ENCODE measurements at regions not wholly inside any gene's neighbourhood (a gene's known extent, or its start where the extent isn't known, plus 50 kb on each side); places are given as distances from the start of the nearest gene placed in this dataset.

DNA sequence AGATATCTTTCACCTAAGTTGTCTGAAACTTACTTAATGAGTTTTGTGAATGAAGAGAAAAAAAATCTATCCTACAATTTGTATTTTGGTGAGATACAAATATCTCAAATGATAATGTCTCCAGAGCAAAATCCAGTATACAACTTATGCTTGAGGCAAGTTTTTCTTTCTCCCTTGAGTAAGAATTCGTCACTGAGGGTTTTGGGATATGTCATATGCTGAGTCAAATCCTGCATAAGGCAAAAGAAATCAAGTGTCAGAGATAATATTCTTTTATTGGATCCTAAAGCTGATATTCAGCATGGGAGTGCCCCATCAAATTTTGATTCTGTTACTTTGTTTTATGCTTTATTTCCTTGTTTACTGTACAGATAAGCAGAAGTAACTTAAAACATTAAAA lies 1308.6 kb downstream of the ARAP2 start:
- Histone ChIP-seq H3K56ac (replicated peaks; ENCODE audit: insufficient read length, low read depth, low read length) (no peak overlapping the region), H2BK20ac (ENCODE audit: low read length) (no peak overlapping the region), H3K23me2 (ENCODE audit: low read depth, low read length) (no peaks in the 10 kb centered on the region), H2AK5ac (ENCODE audit: low read depth, low read length) (no peak overlapping the region), H3K9me3 (ENCODE audit: insufficient read depth in 2 of 2, low read depth in 1 of 2, low read length in 1 of 2) (no peaks in the 10 kb centered on the region), H3K14ac (ENCODE audit: insufficient read length) (no peak overlapping the region), H2BK15ac (ENCODE audit: low read length) (no peak overlapping the region), H3K27me3 (replicated peaks in 1 of 4; ENCODE audit: control insufficient read depth in 3 of 4, extremely low read depth in 1 of 4, insufficient read depth in 3 of 4, low read length in 3 of 4) (no peaks in the 10 kb centered on the region), H3K4me2 (ENCODE audit: insufficient read depth in 1 of 2, low read depth in 2 of 2, low read length in 2 of 2) (no peak overlapping the region), H2BK5ac (ENCODE audit: low read depth, low read length) (no peak overlapping the region), H3K4me3 (ENCODE audit: extremely low read depth in 1 of 4, insufficient read depth in 2 of 4, low read depth in 3 of 4, low read length in 4 of 4) (no peak overlapping the region), H2AFZ (ENCODE audit: low read length) (no peak overlapping the region), H3K18ac (ENCODE audit: extremely low read depth, low read length) (no peak overlapping the region), H3K23ac (ENCODE audit: insufficient read length) (no peak overlapping the region), H4K20me1 (replicated peaks in 1 of 2; ENCODE audit: control insufficient read depth in 1 of 2, insufficient read depth in 2 of 2, low read length in 2 of 2) (no peaks in the 10 kb centered on the region), H4K91ac (replicated peaks; ENCODE audit: insufficient read length, low read length) (no peak overlapping the region), H2BK12ac (ENCODE audit: low read depth, low read length) (no peak overlapping the region), H3K4ac (replicated peaks; ENCODE audit: insufficient read length, low read depth, low read length) (no peak overlapping the region), H4K8ac (ENCODE audit: extremely low read depth, insufficient read depth, low read length) (no peak overlapping the region), H3K36me3 (ENCODE audit: control insufficient read depth in 2 of 4, insufficient read depth in 4 of 4, low read length in 3 of 4) (no peaks in the 10 kb centered on the region), H3K9ac (replicated peaks in 1 of 4; ENCODE audit: extremely low read depth in 1 of 4, low read depth in 3 of 4, low read length in 3 of 4) (no peak overlapping the region), H4K5ac (ENCODE audit: insufficient read length, low read depth, low read length) (no peak overlapping the region), H3K27ac (ENCODE audit: low read depth, low read length) (no peak overlapping the region), H3K79me1 (ENCODE audit: low read depth, low read length) (no peaks in the 10 kb centered on the region), H2BK120ac (replicated peaks; ENCODE audit: low read depth, low read length) (no peak overlapping the region), H3K4me1 (replicated peaks in 1 of 4; ENCODE audit: control insufficient read depth in 3 of 4, insufficient read depth in 4 of 4, low read length in 3 of 4) (no peaks in the 10 kb centered on the region), H3K79me2 (ENCODE audit: control insufficient read depth in 1 of 2, insufficient read depth in 2 of 2, low read length in 2 of 2) (no peaks in the 10 kb centered on the region)
- FAIRE-seq (no peak), DNase-seq (ENCODE audit: low read depth in 1 of 2, low spot score in 2 of 2) (no peak)
- TF ChIP-seq SUZ12 (IDR thresholded peaks at IDR 0.05; ENCODE audit: low read length) (no peak), EGR1 (IDR thresholded peaks at IDR 0.05; ENCODE audit: borderline replicate concordance, low read depth, low read length) (no peak), SP2 (IDR thresholded peaks at IDR 0.05; ENCODE audit: low read length) (no peak), CEBPB (IDR thresholded peaks at IDR 0.05; ENCODE audit: low read depth, low read length) (no peak), ZNF274 (IDR thresholded peaks at IDR 0.05; ENCODE audit: borderline replicate concordance, extremely low read depth, low read length) (no peak), KDM1A (IDR thresholded peaks at IDR 0.05; ENCODE audit: borderline replicate concordance, low read length) (no peak), MAFK (IDR thresholded peaks at IDR 0.05; ENCODE audit: low read depth, low read length) (no peak), SIX5 (IDR thresholded peaks at IDR 0.05; ENCODE audit: low read depth, low read length) (no peak), CHD2 (IDR thresholded peaks at IDR 0.05; ENCODE audit: low read length) (no peak), TCF12 (IDR thresholded peaks at IDR 0.05; ENCODE audit: low read depth, low read length) (no peak), YY1 (IDR thresholded peaks at IDR 0.05; ENCODE audit: low read depth, low read length) (no peak), RNF2 (IDR thresholded peaks at IDR 0.05; ENCODE audit: borderline replicate concordance, low read depth, low read length, missing control alignments, poor library complexity, severe bottlenecking) (no peak), SP4 (IDR thresholded peaks at IDR 0.05; ENCODE audit: low read length) (no peak), HDAC2 (IDR thresholded peaks at IDR 0.05; ENCODE audit: borderline replicate concordance in 1 of 2, low read depth in 2 of 2, low read length in 2 of 2) (no peak), SIRT6 (IDR thresholded peaks at IDR 0.05; ENCODE audit: low read length) (no peak)
- TF ChIP-seq, protein P1, sequence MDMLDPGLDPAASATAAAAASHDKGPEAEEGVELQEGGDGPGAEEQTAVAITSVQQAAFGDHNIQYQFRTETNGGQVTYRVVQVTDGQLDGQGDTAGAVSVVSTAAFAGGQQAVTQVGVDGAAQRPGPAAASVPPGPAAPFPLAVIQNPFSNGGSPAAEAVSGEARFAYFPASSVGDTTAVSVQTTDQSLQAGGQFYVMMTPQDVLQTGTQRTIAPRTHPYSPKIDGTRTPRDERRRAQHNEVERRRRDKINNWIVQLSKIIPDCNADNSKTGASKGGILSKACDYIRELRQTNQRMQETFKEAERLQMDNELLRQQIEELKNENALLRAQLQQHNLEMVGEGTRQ (IDR thresholded peaks at IDR 0.05; ENCODE audit: low read length): no peak
- POLR2A ChIA-PET (ENCODE audit: partially characterized antibody): no interaction called here
- 94% methylated on average over 1 of the region's 1 CpG; no CpG with 5 or more reads in 1 of the 2 experiments for WGBS, 2 experiments (ENCODE audit: extremely low coverage in 1 of 2, insufficient coverage in 1 of 2, insufficient read length in 1 of 2, insufficient replicate concordance in 2 of 2, low coverage in 1 of 2, low lambda C conversion rate in 2 of 2, missing lambda C conversion rate in 1 of 2)
- CTCF ChIA-PET (ENCODE audit: partially characterized antibody): no interaction called here
